ENCODE measurements at regions not wholly inside any gene's neighbourhood (a gene's known extent, or its start where the extent isn't known, plus 50 kb on each side); places are given as distances from the start of the nearest gene placed in this dataset.

- DNase-seq, result no peak
These were observed 527.2 kb downstream of the GATA3 start for GRCh38 chr10:8581521-8582225.

DNA sequence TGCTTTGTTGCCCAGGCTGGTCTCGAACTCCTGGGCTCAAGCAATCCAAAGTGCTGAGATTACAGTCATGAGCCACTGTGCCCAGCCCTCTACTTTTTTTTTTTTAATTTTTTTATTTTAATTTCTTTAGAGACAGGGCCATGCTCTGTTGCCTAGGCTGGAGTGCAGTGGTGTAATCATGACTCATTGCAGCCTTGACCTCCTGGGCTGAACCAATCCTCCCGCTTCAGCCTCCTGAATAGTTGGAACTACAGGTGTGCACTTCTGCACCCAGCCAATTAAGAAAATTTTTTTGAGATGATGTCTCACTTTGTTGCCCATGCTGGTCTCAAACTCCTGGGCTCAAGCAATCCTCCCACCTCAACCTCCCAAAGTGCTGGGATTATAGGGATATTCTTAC lies 528.6 kb downstream of the GATA3 start:
- no peak for DNase-seq

GRCh38 chr10:8584666-8585065 lies 530.2 kb downstream of the GATA3 start:
- no peak for DNase-seq

GRCh38 chr10:8586504-8586903 lies 532.0 kb downstream of the GATA3 start:
- DNase-seq, result no peak

DNA sequence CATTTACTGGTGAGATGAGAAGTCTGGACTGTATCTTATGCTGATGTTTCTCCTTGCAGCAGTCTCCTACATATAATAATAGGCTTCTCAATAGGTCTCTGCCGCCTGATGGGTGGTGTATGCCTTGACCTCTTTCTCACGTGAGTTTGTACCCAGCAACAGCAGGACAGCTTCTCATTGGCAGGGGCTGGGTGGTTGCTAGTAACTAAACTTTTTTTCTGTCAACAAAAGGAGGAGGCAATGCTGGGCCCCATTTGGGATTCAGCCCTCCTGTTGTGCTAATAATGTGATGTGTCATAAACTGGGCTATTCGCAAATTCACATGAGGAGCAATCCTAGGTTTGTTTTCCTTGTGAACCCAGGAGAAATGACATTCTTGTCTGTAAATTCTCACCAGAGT lies 533.6 kb downstream of the GATA3 start:
- no peak for DNase-seq

DNA sequence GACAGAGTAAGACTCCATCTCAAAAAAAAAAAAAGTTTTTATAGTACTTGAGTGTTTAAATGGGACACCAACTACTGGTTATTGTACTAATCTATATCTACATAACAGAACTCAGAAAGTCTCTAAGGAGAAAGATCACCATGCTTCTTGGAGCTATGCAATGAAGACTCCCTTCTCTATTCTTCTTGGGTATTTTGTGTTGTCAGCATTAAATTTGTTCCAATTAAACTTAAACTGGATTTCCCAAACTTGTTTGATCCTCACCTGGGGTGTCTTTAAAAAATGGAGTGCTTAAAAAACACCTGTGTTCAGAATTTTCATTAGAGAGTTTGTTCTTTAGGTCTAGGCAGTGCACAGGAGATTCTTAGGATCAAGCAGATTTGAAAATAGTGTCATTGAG lies 536.0 kb downstream of the GATA3 start:
- DNase-seq, result no peak

GRCh38 chr10:8591640-8592039 lies 537.2 kb downstream of the GATA3 start:
- DNase-seq, result no peak

DNA sequence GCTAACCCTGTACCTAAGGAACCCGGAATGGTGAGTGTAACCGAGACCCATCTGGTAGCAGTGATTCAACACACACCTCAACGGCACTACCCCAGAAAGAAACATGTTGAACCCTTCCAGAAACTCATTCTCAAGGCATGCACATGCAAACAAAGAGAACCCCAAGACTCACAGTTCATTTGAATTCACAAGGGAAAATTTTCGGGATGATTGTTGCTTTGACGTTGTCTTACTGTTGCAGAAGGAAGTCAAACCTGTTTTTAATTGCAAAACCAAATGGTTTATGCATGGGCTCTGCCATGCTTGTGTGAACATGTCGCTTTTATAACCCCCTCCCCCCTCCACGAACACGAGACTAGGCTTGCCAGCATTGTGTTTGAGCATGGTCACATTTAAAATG lies 539.7 kb downstream of the GATA3 start:
- DNase-seq, result no peak

GRCh38 chr10:8594711-8595110 lies 540.2 kb downstream of the GATA3 start:
- DNase-seq, result no peak

DNA sequence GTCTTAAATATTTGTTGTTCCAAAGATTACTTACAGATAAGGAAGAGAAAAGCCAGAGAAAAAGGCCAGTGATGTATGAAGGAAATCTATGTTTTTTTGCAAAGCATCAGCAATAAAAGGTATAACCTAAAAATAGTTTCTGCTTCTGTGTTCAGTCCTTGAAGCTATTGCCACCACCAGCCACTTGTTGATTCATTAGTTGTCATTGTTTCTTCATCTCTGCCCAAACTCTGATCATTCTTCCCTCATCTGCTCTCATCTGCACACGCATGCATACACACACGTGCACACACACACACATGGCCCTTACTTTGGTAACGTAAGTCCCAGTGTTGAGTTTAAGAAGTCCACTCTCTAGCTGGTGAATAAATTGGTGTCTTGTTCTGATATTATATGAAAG lies 540.7 kb downstream of the GATA3 start:
- no peak for DNase-seq

DNA sequence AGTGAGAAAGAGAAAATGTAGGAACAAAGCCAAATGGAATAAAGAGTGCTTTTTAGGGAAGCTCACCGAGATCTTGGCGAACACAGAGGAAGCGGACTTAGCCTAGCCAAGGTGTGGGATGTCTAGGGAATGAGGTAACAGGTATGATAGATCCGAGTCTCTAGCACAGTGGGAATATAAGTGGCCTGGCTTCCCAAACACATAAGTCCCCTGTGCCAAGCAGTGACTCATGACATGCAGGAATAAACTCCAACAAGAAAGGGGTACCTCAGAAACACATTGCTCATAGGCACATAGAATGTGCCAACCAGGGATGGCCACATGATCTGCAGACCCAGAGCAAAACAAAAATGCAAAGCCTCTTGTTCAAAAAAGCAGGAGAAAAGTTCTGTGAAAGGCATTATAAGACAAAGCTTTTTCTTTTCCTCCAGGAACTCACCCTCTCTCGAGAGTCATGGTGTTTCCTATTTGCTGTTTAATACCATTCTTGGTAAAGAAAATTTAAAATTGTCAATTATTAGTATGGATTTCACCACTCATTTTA lies 542.5 kb downstream of the GATA3 start:
- no peak for DNase-seq

- no peak for DNase-seq
These were observed 545.7 kb downstream of the GATA3 start for GRCh38 chr10:8600192-8600591.

DNA sequence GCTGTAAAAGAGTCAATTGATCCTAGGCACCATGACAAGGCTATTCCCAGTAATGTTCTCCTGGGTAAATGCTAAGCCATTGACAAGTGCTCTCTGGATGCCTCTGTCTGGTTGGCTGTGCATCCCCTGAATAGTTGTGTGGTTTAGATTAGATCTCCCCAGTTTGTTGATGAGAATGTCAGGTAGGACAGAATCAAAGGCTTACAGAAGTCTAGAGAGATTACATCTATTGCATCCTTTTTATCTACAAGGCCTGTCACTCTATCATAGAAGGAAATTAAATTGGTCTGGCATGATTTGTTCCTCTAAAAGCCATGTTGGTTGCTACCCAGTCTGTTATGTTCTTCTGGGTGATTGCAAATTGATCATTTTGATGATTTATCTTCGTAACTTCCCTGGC lies 548.3 kb downstream of the GATA3 start:
- no peak for DNase-seq

DNA sequence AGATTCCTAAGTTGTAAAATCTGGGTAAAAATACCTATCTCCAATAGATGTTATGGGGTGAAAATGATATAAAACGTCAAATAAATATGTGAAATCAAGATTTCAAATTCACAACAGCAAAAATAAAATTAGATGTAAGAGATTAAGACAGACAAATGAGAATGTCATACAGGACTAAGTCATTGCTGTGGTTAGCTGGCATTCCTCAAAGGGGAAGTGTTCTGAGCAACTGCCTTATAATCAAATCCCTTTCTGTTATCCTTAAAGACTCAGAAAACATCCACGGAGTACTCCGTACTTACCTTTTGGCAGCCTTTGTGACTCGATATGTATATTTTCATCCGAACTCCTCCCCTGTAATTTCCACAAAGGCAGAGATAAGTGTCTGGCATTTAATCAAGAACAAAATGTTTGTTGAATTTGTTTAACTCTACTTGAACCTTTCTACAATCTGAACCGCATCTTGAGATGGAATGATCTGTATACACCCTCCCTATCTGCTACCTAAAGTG lies 559.6 kb downstream of the GATA3 start:
- no peak for DNase-seq

- DNase-seq, result no peak
These were observed 560.6 kb downstream of the GATA3 start for GRCh38 chr10:8615118-8615517.

GRCh38 chr10:8616166-8616565 lies 561.7 kb downstream of the GATA3 start:
- no peak for DNase-seq

GRCh38 chr10:8617792-8618191 lies 563.3 kb downstream of the GATA3 start:
- DNase-seq, result no peak

- DNase-seq, result no peak
These were observed 564.3 kb downstream of the GATA3 start for GRCh38 chr10:8618834-8619233.

DNA sequence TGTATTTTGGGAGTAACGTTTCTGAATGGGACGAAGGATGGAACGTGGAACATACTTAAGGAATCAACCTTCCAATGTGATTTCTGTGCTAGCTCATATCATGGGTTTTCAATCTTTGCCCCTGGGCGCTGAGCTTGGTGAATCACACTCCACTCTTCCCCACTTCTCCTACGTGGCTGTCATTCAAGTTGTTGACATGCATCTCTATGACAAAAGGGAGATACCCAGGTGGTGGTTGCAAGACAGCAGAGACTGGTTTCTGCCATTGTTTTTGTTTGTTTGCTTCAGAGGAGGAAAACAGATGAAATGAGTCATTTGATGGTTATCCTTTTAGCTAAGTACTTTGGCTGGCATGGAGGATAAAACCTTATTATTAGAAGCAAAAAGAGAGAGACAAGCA lies 573.9 kb downstream of the GATA3 start:
- DNase-seq, result no peak

GRCh38 chr10:8633909-8634308 lies 579.4 kb downstream of the GATA3 start:
- no peak for DNase-seq

DNA sequence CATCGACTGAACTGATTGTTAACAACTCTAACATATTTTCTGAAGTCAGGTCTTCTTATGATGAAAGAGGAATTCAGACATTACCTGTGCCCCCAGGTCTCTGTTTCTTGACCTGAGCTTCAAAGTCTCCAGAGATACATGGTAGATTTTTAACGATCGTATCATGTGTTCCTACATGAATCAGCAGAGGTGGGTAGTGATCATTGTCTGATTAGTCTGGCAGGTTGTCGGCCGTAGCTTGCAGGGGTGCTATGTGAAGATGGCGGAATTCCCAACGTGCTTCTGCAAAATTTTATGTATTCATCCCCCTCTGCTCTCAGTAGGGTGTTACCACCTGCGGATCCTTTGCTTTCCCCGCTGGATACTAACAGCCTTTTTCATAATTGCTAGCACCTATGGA lies 581.9 kb downstream of the GATA3 start:
- no peak for DNase-seq

GRCh38 chr10:8637640-8638039 lies 583.2 kb downstream of the GATA3 start:
- no peak for DNase-seq

DNA sequence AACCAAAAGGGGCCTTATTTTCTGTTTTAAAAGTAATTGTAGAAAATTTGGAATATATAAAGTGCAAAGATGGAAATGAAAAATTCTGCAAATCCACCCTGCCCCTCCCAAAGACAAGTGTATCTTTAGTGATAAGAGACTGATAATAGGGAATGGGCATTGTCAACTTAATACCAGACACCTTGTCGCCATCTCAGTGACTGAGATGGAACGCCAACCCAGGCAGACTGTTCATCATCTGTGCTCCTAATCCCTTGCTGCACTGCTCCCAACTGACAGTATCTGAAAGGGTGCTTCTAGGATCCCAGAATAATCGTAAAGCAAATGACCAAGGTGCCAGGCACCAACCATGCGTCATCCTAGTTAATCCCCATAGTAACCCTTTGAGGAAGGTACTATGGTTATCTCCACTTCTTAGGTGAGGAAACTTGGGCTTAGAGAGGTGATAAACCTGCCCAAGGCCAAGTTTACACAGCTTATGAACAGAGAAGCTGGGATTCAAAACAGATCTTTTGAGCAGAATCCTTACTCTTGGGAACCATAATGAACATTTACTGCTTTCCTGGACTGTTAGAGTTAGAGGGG lies 583.7 kb downstream of the GATA3 start:
- DNase-seq, result no peak

DNA sequence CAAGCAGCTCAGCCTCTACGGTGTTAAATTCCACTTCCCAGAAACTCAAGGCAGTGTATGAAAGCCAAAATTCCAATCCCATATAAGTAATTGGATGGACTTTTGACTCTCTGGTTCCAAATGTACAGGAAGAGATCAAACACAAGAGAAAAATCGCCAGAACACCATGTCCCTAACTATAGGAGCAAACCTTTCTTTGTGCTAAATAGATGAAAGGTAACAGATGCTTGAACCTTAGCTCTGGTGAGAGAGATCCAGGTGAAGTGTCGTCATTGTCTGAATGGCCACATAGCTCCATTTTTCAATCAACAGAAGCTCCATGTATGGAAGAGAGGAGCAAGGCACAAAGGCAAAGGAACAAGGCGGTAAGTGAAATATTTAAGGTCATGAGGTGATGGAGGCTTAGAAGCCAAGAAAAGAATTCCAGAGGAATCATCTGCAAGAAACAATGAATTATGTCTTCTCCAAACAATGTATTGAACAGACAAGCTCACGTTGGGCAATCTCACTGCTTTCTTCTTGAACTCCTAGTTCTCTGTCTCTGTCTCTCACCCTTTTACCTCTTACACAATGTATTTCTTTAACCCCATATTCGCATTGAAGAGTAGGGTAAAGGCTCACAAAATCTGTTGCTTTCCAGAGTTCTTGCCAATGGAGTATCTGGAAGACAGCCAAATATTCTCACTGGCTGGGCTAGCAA lies 585.1 kb downstream of the GATA3 start:
- DNase-seq, result no peak

All from hematopoietic multipotent progenitor cell treated with erythropoietin and hydrocortisone succinate and interleukin-3 and kit ligand, for 8 days (in vitro differentiated cells).